GM12865 (cell line): ENCODE measurements at regions not wholly inside any gene's neighbourhood (a gene's known extent, or its start where the extent isn't known, plus 50 kb on each side); places are given as distances from the start of the nearest gene placed in this dataset.

Experiments
- DNase-seq: peaks from one replicate; pipeline ENCODE4 v3.0.0; 2010; ENCODE audit warnings: low read depth
- H3K4me3 ChIP-seq: 2 replicates; pipeline ENCODE4 v1.5.1; 2011; ENCODE audit warnings: mild to moderate bottlenecking, low read depth, low read length, control low read depth
- TF ChIP-seq, protein P1 (sequence below): IDR thresholded peaks from 2 replicates; pipeline ENCODE4 v1.5.1; 2011; ENCODE audit warnings: low read length, control low read depth, low read depth, inconsistent platforms; ENCODE audit not compliant: insufficient read depth; ENCODE audit errors: missing control alignments

DNA sequence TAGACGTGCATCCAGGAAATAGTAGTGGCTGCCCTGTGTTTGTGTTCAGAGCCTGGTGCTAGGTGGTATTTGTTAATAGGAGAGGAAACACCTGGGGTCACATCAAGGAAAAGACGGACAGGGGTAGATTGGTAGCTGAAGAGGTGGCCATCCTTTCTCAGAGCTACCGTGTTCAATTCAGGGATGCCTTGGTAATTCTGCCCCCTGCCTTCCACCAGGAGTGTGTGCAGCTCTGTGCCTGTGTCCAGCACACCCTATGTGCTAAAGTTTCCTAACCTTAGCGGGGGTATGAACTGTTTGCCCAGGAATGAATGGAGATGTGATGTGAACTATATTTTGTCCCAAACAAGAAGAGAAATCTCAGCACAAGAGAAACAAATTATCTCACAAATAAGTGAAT, 174.1 kb upstream of the MPHOSPH6 start:
- DNase-seq: peak; percentile 20
- TF ChIP-seq, protein P1, sequence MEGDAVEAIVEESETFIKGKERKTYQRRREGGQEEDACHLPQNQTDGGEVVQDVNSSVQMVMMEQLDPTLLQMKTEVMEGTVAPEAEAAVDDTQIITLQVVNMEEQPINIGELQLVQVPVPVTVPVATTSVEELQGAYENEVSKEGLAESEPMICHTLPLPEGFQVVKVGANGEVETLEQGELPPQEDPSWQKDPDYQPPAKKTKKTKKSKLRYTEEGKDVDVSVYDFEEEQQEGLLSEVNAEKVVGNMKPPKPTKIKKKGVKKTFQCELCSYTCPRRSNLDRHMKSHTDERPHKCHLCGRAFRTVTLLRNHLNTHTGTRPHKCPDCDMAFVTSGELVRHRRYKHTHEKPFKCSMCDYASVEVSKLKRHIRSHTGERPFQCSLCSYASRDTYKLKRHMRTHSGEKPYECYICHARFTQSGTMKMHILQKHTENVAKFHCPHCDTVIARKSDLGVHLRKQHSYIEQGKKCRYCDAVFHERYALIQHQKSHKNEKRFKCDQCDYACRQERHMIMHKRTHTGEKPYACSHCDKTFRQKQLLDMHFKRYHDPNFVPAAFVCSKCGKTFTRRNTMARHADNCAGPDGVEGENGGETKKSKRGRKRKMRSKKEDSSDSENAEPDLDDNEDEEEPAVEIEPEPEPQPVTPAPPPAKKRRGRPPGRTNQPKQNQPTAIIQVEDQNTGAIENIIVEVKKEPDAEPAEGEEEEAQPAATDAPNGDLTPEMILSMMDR: peak; percentile 38
- no peak overlapping the region for H3K4me3 ChIP-seq

DNA sequence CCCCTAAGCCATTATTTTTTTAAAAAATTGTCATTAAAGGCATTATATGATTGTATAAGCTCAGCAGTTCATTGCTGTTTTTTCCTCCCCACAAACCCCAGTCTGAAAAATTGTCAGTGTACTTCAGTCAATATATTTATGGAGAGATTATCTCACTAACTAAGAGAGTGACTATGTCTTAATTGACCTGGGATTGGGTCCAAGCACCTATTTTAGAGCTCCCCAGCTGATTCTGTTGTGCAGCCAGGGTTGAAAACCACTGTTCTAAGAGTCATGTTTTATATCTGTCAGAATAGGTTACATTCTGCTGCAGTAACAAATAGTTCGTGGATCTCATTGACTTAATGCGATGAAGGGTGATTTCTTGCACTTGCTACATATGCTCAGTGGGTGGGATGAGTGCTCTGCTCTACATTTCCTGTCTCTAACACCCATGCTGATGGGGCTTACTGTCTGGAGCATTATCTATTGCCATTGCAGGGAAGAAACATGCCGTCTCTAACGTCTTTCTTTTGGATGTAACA, 171.2 kb upstream of the MPHOSPH6 start:
- DNase-seq: no peak
- H3K4me3 ChIP-seq: no peak overlapping the region
- TF ChIP-seq, protein P1: no peak

DNA sequence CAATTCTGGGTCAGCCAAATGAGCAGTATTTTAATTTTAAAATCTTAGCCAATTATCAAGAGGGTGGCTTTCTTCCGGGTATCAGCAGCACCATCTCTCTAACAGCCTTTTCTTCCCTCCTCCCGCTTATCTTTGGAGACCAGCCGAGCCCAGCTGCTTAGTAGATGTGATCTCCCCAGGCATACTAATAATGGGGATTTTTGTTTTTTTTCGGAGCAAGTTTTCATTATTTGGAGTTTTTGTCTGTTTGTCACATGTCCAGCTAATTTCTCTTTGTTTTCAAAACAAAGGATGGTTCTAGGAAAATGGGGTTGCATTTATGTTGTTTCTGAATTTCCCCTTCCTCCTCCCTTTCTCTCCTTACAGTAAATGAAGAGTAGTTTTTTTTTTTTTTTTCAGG, 170.5 kb upstream of the MPHOSPH6 start:
- DNase-seq: no peak
- TF ChIP-seq, protein P1: no peak
- no peak overlapping the region for H3K4me3 ChIP-seq

DNA sequence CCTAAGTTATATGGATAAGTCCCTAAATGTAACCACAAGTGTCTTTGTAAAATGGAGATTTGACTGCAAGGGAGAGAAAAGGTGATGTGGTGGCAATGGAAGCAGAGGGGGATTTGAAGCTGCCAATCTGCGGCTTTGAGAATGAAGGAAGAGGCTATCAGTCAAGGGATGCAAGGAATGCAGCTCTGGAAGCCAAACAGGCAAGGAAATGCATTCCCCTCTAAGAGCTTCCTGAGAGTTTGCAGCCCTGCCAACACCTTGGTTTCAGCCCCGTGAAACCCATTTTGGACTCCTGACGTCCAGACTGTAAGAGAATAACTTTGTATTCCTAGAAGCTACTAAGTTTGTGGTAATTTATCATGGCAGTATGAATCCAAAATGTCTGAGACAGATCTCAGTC, 167.3 kb upstream of the MPHOSPH6 start:
- TF ChIP-seq, protein P1: no peak
- DNase-seq: no peak
- H3K4me3 ChIP-seq: no peak overlapping the region

DNA sequence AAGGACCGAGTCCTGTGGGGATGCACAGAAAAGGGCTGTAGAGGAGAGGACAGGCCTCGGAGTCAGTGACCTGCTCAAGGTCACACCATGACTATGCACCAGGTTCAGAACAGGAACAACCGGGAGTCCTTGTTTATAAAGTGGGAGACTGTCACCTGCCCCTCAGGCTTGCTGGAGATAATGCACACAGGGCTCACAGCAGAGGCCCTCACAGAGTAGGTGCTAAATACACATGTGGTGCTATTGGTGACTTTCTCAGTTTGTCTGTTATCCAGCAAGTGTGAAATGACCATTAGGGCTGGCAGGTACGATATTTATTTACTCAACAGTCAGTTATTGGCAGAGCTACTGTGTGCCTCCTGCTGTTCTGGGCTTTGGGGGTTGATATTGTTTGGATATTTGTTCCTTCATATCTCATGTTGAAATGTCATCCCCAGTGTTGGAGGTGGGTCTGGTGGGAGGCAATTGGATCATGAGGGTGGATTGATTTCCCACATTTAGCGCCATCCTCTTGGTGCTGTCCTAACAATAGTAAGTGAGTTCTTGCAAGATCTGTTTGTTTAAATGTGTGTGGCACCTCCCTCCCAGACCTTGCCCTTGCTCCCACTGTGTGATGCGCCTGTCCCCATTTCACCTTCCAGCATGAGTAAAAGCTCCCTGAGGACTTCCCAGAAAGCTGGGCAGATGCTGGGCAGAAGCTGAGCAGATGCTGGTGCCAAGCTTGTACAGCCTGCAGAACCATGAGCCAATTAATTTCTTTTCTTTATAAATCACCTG, 162.1 kb upstream of the MPHOSPH6 start:
- DNase-seq: no peak
- no peak overlapping the region for H3K4me3 ChIP-seq
- TF ChIP-seq, protein P1: no peak

DNA sequence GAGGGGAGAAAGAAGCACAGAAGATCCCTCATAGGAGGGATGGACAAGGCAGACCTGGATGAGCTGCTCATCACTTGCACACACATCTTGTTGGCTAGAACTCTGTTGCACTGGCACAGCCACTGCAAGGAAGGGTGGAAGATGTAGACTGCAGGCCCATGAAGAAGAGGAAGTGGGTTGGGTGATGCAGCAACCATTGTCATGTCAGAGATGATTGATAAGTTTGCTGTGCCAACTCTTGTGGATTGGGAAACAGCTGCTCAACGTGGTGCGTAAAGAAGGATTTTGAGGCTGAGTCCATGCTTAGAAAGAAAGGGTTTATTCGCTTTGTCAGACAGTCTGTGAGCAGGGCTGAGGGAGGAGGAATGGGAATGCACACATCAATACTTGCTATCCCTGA, 161.4 kb upstream of the MPHOSPH6 start:
- DNase-seq: no peak
- TF ChIP-seq, protein P1: no peak
- H3K4me3 ChIP-seq: no peak overlapping the region

DNA sequence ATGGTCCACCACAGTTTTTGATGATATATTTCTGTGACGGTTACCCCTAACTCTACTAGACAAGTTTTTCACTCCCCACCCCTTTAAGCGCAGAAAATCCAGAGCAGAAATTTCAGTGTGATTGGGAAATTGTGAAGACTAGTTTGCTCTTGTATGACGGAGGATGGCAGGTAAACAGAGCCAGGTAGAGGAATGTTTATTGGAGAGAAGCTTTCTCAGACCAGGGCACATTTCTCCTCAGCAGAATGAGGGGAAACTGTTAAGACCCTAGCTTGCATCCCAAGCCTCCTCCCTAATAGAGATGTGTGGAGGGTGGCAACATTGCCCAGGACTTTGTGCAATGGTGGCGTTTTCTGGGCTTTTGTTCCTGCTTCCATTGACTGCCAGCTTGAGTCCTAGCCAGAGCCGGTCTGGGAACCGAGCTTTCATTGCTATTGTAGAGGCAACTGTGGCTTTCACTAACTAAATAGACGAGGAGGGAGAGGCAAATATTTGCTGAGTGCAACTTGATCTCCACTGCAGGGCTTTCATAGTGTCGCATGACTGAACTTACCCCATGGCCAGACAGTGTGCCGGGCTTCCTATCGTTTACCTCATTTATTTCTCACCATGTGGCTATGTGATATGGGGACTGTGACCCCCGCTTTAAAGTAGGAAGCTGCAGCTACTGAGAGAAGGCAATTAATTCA, 159.6 kb upstream of the MPHOSPH6 start:
- TF ChIP-seq, protein P1: no peak
- DNase-seq: no peak
- no peak overlapping the region for H3K4me3 ChIP-seq
